Activated naive CD8-positive, alpha-beta T cell treated with anti-CD3 and anti-CD28 coated beads, Interleukin-2, amount 10 ng/mL, durations not matched to agents 7 days and 5 days (primary cell): ENCODE measurements at regions not wholly inside any gene's neighbourhood (a gene's known extent, or its start where the extent isn't known, plus 50 kb on each side); places are given as distances from the start of the nearest gene placed in this dataset.

Experiments
- ATAC-seq: fragments of 150-1000 bp; cut with Tn5 transposase; one replicate; pipeline ENCODE4 v1.10.0; 2021; ENCODE audit warnings: low read depth, moderate library complexity
- POLR2A ChIA-PET: fragments of 350-600 bp; sonication (Branson Sonifier 250); formaldehyde crosslinking; loops from one replicate; lab custom pipeline; 2021; ENCODE audit warnings: antibody characterized with exemption; lab: Charles Lee
- DNase-seq: peaks from one replicate; pipeline ENCODE4 v3.0.0; 2021
- H3K27ac Mint-ChIP-seq: one replicate; pipeline ENCODE4 v1.8.0; 2022; ENCODE audit warnings: mild to moderate bottlenecking, mixed read lengths
- H3K27me3 Mint-ChIP-seq: one replicate; pipeline ENCODE4 v1.8.0; 2022; ENCODE audit warnings: mild to moderate bottlenecking, moderate library complexity, mixed read lengths
- H3K36me3 Mint-ChIP-seq: one replicate; pipeline ENCODE4 v1.8.0; 2021; ENCODE audit warnings: mild to moderate bottlenecking, mixed read lengths
- H3K4me1 Mint-ChIP-seq: one replicate; pipeline ENCODE4 v1.8.0; 2021; ENCODE audit warnings: mixed read lengths
- H3K4me3 Mint-ChIP-seq: one replicate; pipeline ENCODE4 v1.8.0; 2022; ENCODE audit warnings: mild to moderate bottlenecking, moderate library complexity, mixed read lengths
- H3K9me3 Mint-ChIP-seq: one replicate; pipeline ENCODE4 v1.8.0; 2021; ENCODE audit warnings: mixed read lengths

DNA sequence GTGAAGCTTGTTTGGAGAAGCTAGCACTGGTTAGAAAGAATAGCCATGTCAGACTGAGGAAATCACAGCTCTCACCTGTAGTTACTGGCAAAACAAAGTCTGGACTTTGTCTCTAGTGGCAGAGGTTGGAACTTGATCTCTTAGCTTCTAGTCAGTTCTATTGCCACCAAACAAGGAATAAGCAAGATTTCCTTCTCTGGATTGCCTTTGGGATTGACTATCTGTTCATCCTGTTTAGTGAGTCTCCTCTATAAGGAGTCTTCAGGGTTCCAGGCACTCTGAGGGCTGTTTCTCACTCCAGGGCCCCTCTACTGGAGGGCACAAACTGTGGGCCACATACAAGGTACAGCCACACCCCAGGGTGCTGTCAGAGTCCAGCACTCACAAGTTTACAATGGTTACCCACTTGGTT is 426.6 kb upstream of the THBS1 start:
- H3K4me1 Mint-ChIP-seq = no peaks in the 10 kb centered on the region
- H3K36me3 Mint-ChIP-seq = no peaks in the 10 kb centered on the region
- DNase-seq (no peak), ATAC-seq (no peak)
- H3K4me3 Mint-ChIP-seq = no peak overlapping the region
- no peak overlapping the region for H3K27ac Mint-ChIP-seq
- POLR2A ChIA-PET = no interaction called here
- H3K27me3 Mint-ChIP-seq = peaks cover 25% of the 10 kb centered on the region
- no peaks in the 10 kb centered on the region for H3K9me3 Mint-ChIP-seq

DNA sequence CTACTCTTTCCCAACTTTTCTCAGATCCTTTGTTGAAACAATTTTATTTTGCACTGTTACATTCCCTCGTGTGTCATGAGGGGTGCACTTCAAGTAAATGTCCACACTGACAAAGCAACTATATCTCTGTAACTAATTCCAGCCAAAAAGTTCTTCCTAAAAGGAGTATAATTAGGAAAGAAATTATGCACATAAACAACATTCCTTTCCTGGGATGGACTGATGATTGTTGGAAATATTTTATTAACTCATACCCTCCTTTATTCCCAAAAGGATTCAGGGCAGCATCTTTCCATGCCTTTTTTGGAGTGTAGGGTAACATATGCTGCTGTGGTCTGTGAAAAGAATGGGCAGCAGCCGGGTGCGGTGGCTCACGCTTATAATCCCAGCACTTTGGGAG is 426.1 kb upstream of the THBS1 start:
- H3K36me3 Mint-ChIP-seq = no peaks in the 10 kb centered on the region

DNA sequence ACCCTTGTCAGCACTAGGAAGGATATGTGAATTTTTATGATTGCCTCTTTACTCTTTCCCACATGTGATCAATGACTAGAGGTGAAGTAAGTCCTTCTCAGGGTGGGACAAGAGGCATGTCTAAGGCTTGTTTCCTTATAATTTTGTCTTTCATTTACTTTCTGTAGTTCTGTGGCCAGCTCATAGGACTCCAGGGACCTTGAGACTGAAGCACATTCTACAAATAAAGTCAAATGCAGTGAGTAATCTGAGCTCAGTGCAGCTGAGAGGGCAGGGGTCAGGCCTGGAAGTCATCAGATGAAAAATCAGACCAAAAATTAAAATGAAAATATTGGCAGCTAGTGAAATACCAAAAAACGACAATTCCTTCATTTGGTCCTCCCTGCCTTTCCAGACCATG is 424.7 kb upstream of the THBS1 start:
- POLR2A ChIA-PET = no interaction called here

More for the DNA sequence above, 426.1 kb upstream of the THBS1 start:
- DNase-seq (no peak), ATAC-seq (no peak)
- H3K4me3 Mint-ChIP-seq = no peak overlapping the region
- no peaks in the 10 kb centered on the region for H3K4me1 Mint-ChIP-seq
- POLR2A ChIA-PET = no interaction called here
- H3K27me3 Mint-ChIP-seq = peaks cover 27% of the 10 kb centered on the region
- no peaks in the 10 kb centered on the region for H3K9me3 Mint-ChIP-seq
- no peak overlapping the region for H3K27ac Mint-ChIP-seq

DNA sequence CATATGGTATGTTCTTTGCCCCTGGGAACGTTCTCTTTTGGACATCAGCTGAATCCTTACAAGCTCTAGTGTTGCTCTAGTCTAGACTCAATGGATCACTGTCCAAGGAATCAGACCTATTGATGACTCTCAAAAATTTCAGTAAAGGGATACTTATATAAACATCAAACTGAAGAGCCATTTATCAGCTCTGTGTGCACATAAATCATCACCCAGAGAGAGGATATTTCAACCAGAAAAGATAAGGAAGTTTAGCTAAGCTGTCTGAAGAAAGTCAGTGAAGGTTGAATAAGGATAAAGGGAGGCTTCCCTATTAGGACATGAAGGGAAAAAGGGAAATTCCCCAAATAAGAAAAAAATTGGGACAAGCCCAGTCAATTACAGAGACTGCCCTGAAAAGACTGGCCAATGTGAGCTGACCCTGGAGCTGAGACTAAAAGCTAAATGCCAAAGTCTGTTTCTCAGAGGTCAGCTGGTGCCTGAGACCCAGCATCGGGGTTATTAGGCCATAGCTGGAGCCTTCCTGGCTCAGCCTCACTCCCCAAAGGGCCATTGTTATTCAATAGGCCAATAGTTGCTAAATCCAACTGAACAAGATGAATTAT is 424.1 kb upstream of the THBS1 start:
- Mint-ChIP-seq H3K27ac (no peak overlapping the region), H3K4me3 (no peak overlapping the region), H3K36me3 (no peaks in the 10 kb centered on the region), H3K4me1 (no peaks in the 10 kb centered on the region), H3K9me3 (no peaks in the 10 kb centered on the region), H3K27me3 (peaks cover 33% of the 10 kb centered on the region)
- ATAC-seq (no peak), DNase-seq (no peak)
- POLR2A ChIA-PET = no interaction called here

More for the DNA sequence above, 424.7 kb upstream of the THBS1 start:
- Mint-ChIP-seq H3K9me3 (no peaks in the 10 kb centered on the region), H3K4me1 (no peaks in the 10 kb centered on the region), H3K27me3 (peaks cover 30% of the 10 kb centered on the region), H3K4me3 (no peak overlapping the region), H3K36me3 (no peaks in the 10 kb centered on the region), H3K27ac (no peak overlapping the region)
- ATAC-seq (no peak), DNase-seq (no peak)

DNA sequence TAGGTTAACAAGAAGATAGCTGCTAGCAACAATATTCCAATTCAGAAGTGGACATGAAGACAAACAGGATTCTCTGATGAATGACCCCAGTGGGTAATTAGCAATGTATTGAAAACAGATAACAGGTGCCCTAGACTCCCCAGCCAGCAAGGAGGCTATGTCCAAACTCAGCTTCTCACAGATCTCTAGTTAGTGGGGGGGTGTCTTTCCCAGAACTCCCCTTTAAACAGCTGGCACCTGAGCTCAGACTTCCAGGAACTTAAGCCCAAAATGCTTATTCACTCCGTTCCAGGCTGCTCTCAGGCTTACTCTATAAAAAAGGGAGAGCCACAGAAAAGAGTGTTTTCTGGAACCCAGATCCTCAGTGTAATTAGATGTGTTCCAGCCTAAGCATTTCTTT is 423.0 kb upstream of the THBS1 start:
- Mint-ChIP-seq H3K4me3 (no peak overlapping the region), H3K36me3 (no peaks in the 10 kb centered on the region), H3K4me1 (no peaks in the 10 kb centered on the region), H3K9me3 (no peaks in the 10 kb centered on the region), H3K27ac (no peak overlapping the region), H3K27me3 (peaks cover 32% of the 10 kb centered on the region)
- DNase-seq (no peak), ATAC-seq (no peak)
- POLR2A ChIA-PET = no interaction called here

DNA sequence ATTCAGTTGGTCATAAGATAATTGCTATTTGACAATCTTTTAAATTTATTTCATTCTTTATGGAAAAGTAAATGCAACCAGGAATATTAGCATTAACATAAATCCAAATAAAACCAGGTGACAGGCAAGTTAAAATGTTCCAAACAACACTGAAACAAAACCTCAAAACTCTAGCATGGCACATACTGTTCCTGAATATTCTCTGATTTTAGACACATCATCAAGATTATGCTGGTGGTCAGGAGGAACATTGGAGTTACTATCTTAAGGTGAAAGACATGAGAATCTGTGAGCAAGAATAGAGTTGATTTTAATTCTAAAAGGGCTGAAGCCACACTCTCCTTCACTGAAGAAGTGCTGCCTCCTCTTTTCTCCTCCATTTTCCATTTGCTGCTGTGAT is 421.0 kb upstream of the THBS1 start:
- Mint-ChIP-seq H3K36me3 (no peaks in the 10 kb centered on the region), H3K4me3 (no peak overlapping the region), H3K4me1 (no peaks in the 10 kb centered on the region), H3K9me3 (no peaks in the 10 kb centered on the region), H3K27me3 (peaks cover 42% of the 10 kb centered on the region), H3K27ac (no peak overlapping the region)
- POLR2A ChIA-PET = no interaction called here
- ATAC-seq (no peak), DNase-seq (no peak)

DNA sequence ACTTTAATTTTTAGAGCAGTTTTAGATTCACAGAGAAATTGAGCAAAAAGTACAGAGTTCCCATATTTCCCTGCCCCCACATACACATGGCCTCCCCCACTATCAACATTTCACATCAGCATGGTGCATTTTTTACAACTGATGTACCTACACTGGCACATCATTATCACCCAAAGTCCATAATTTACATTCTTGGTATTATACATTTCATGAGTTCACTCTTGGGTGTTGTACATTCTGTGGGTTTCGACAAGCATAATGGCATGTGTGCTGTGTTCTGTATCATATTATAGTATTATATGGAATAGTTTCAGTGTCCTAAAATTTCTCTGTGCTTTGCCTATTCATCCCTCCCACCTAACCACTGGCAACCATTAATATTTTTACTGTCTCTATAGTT is 419.8 kb upstream of the THBS1 start:
- no peak for DNase-seq
- no peaks in the 10 kb centered on the region for H3K9me3 Mint-ChIP-seq
- POLR2A ChIA-PET = no interaction called here
- no peak for ATAC-seq
- no peaks in the 10 kb centered on the region for H3K4me1 Mint-ChIP-seq
- no peaks in the 10 kb centered on the region for H3K36me3 Mint-ChIP-seq
- H3K27me3 Mint-ChIP-seq = peaks cover 42% of the 10 kb centered on the region
- H3K27ac Mint-ChIP-seq = no peak overlapping the region
- H3K4me3 Mint-ChIP-seq = no peak overlapping the region

DNA sequence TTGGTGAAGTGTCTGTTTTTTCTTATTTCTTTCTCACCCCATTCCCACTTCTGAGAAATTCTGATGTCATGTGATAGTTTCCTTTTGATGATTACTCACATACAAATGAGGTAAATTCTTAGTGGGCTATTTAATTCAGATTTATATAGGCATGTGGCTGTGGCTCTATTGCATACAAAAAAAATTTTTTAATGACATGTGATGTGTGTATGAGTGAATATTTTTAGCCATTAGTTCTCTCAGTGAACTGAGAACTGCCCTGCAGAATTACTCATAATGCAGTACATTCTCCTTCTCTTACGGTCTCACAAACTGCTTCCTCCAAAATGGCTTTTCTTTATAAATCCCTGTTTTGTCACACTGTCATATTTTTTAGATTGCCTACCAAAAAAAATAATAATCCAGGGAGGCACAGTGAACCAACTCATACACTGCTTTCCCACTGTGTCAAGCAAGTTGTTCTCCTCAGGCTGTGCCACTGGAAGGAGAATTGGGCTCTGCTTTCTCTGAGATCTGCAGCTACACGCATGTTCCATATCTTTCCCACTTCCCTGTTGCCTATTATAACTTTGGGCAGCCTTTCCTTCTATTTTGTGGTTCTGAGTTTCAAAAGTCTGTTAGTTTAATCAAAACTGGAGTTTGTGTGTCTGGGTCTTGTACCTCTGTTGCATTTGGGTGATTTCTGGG is 415.7 kb upstream of the THBS1 start:
- no peak overlapping the region for H3K4me3 Mint-ChIP-seq
- DNase-seq (no peak), ATAC-seq (no peak)
- POLR2A ChIA-PET = no interaction called here
- no peaks in the 10 kb centered on the region for H3K9me3 Mint-ChIP-seq
- no peaks in the 10 kb centered on the region for H3K4me1 Mint-ChIP-seq
- H3K27me3 Mint-ChIP-seq = peaks cover 44% of the 10 kb centered on the region
- H3K27ac Mint-ChIP-seq = no peak overlapping the region
- no peaks in the 10 kb centered on the region for H3K36me3 Mint-ChIP-seq

DNA sequence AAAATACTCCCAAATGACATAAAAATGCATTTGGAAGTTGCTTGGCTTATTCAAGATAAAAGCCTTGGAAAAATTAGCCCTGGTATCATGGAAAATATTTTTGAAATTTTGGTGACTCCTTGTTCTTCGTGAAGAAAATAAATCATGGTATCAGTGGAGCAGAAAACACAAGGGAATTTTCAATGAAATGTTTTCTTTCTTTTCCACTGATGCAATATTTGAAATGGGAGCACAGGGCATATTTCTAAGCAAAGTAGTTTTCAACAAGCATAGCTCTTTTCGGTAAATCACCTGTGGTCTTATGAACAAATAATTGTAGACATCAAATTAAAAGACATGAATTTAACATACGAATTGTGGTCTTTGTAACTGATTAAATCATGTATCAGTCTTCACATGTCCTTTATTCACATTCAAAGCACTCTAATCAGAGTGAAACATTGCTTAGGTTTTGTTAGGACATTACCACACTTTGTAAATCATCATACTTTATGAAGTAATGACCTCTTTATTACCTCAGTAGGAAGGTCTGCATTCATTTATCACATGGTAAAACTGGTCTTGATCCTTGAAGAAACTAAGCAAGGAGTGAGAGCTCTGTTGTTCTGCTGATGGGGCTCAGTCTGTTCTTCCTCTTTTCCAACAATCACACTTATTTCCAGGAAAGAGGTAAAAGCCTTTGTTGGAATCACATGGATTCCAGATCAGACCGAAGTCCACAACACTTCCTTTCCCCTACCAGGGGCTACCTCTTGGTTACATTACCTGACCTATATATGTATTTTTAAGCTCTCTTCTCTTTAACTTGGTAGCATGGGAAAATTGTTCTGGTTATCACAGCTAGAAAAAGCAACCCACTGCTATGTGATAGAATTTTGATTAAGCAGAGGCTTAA is 413.5 kb upstream of the THBS1 start:
- no peak overlapping the region for H3K27ac Mint-ChIP-seq
- H3K4me3 Mint-ChIP-seq = no peak overlapping the region
- POLR2A ChIA-PET = no interaction called here
- H3K27me3 Mint-ChIP-seq = peaks cover 47% of the 10 kb centered on the region
- no peaks in the 10 kb centered on the region for H3K4me1 Mint-ChIP-seq
- no peaks in the 10 kb centered on the region for H3K36me3 Mint-ChIP-seq
- ATAC-seq (no peak), DNase-seq (no peak)
- H3K9me3 Mint-ChIP-seq = no peaks in the 10 kb centered on the region

DNA sequence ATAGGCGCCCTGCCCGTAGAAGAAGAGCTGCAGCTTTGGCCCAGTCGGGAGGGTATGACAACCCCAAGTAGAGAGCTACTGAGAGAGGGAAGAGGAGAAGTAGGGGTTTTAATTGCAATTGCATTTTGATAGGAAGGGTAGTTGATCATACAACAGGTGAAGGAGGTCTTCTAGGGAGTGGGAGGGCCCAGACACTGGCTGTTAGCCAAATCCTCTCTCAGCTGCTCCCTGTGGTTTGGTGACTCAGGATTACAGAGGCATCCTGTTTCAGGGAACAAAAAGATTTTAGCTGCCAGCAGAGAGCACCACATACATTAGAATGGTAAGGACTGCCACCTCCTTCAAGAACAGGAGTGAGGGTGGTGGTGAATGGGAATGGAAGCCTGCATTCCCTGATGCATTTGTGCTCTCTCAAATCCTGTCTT is 408.9 kb upstream of the THBS1 start:
- Mint-ChIP-seq H3K4me3 (no peak overlapping the region), H3K9me3 (no peaks in the 10 kb centered on the region), H3K27ac (no peak overlapping the region), H3K4me1 (no peaks in the 10 kb centered on the region), H3K27me3 (peaks cover 25% of the 10 kb centered on the region), H3K36me3 (no peaks in the 10 kb centered on the region)
- POLR2A ChIA-PET = no interaction called here
- no peak for DNase-seq
- ATAC-seq = no peak

DNA sequence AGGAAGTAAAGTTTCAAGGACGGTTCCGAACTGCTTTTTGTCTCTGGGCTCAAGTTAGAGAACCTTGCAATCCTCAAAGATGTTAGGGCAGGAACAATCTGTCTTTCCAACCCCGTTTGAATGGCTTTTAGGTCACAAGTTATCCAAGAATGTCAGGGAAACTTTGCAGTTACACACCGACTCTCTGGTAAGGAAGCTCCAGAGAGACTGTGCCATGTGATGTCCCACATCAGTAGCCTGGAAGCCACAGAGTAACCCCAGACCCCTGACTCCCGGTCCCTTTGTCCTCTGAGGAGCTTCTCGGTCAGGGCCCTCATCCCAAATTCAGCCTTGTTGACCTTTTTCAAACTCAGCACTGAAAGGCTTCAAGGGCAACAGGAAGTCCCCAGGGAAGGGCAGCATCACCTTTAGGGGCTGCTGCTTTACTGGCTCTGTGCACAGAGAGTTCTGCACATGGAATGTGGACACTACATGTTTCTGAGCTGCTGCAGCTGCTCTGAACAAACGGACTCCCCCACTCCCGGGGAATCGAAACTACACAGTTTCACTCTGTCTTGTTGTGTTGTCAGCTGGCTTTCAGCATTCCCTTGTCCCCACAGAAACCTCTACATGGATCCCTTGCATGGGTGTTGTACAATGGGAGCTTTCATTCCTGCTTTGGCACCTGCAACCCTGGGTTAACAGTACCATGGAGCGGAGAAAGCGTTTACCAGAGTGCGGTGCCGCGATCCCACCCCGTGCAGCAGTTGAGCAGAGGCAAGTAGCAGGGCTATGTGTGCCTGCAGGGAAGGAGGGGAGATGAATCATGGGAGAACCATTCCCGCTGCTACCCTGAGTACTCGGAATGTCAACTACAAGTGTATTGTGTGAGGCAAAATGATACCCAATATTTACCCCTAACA is 408.2 kb upstream of the THBS1 start:
- Mint-ChIP-seq H3K27me3 (peaks cover 19% of the 10 kb centered on the region), H3K4me3 (no peak overlapping the region), H3K36me3 (no peaks in the 10 kb centered on the region), H3K9me3 (no peaks in the 10 kb centered on the region), H3K27ac (no peak overlapping the region), H3K4me1 (no peaks in the 10 kb centered on the region)
- DNase-seq = no peak
- no peak for ATAC-seq
- POLR2A ChIA-PET = no interaction called here

DNA sequence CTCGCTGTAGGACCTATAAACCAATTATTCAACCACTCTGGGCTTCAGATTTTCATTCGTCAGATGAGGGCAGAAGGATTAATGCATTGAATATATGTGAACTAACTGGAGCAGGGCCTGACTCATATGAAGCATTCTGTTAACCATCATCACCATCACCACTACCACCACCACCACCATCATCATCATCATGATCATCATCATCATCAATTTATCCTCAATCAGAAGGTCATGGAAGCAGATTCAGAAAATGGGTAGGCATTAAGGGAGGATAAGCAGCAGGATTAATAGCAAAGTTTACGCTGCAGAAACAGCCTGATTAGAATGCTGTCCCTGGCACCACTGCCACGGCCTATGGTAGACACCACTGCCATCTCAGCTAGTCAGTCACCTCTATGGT is 407.5 kb upstream of the THBS1 start:
- H3K9me3 Mint-ChIP-seq = no peaks in the 10 kb centered on the region
- no peak overlapping the region for H3K4me3 Mint-ChIP-seq
- POLR2A ChIA-PET = no interaction called here
- no peak overlapping the region for H3K27ac Mint-ChIP-seq
- no peaks in the 10 kb centered on the region for H3K36me3 Mint-ChIP-seq
- H3K4me1 Mint-ChIP-seq = no peaks in the 10 kb centered on the region
- DNase-seq (no peak), ATAC-seq (no peak)
- H3K27me3 Mint-ChIP-seq = peaks cover 20% of the 10 kb centered on the region

DNA sequence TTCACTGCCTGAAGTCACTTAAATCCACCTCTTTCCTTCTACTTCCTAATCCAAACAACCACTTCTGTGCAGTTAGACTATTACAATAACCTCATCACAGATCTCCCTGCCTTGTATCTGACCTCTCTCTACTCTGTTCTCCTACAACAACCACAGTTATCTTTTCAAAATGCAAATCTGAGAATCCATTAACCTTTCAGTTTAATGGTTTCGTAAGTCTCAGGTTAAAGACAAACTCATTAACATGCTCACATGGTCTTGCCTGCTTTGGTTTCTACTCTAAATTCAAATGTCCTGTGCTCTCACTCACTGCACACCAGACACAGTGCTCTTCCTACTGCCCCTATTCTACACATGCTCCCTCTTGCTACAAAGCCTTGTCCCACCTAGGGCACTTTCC is 406.5 kb upstream of the THBS1 start:
- DNase-seq = no peak
- H3K9me3 Mint-ChIP-seq = no peaks in the 10 kb centered on the region
- POLR2A ChIA-PET = no interaction called here

More for the DNA sequence above, 406.5 kb upstream of the THBS1 start:
- no peak overlapping the region for H3K4me3 Mint-ChIP-seq
- H3K36me3 Mint-ChIP-seq = no peaks in the 10 kb centered on the region
- peaks cover 19% of the 10 kb centered on the region for H3K27me3 Mint-ChIP-seq
- H3K27ac Mint-ChIP-seq = no peak overlapping the region
- no peak for ATAC-seq
- no peaks in the 10 kb centered on the region for H3K4me1 Mint-ChIP-seq
